ENCODE measurements at regions not wholly inside any gene's neighbourhood (a gene's known extent, or its start where the extent isn't known, plus 50 kb on each side); places are given as distances from the start of the nearest gene placed in this dataset.
"Not testable (repeated sequence)": the region's sequence is repeated elsewhere in the genome, so short reads cannot be mapped to it uniquely, and the experiment has no call there.

GRCh38 chr15:59791755-59792154, 102.6 kb upstream of the BNIP2 start:
- intact Hi-C loops (cut with DNase I) = no loop called here
- TF ChIP-seq CTCF (IDR thresholded peaks at IDR 0.05) = no peak
- TF ChIP-seq POLR2A (IDR thresholded peaks at IDR 0.05) = no peak
- Histone ChIP-seq H3K27ac (no peak overlapping the region), H3K4me3 (replicated peaks in 1 of 3) (no peak overlapping the region), H3K9me3 (no peaks in the 10 kb centered on the region), H3K36me3 (no peaks in the 10 kb centered on the region), H3K4me1 (no peaks in the 10 kb centered on the region), H3K27me3 (no peaks in the 10 kb centered on the region)
- DNase-seq = no peak
- WGBS, 2 donors = 70 to 88% methylated on average over 3 of the region's 3 CpGs

- Histone ChIP-seq H3K27me3 (no peaks in the 10 kb centered on the region), H3K4me3 (replicated peaks in 1 of 3) (no peak overlapping the region), H3K27ac (no peak overlapping the region), H3K9me3 (no peaks in the 10 kb centered on the region), H3K36me3 (no peaks in the 10 kb centered on the region), H3K4me1 (no peaks in the 10 kb centered on the region)
- intact Hi-C loops (cut with DNase I) = no loop called here
- WGBS, 2 donors = 73 to 82% methylated on average over 4 to 5 of the region's 5 CpGs
- DNase-seq = no peak
- no peak for TF ChIP-seq POLR2A (IDR thresholded peaks at IDR 0.05)
- TF ChIP-seq CTCF (IDR thresholded peaks at IDR 0.05) = no peak
Measured at GRCh38 chr15:59791079-59791478, 102.0 kb upstream of the BNIP2 start.

GRCh38 chr15:59786466-59786865, 97.3 kb upstream of the BNIP2 start:
- H3K9me3 ChIP-seq; intact Hi-C loops (cut with DNase I); H3K27ac ChIP-seq; H3K36me3 ChIP-seq; H3K4me1 ChIP-seq; H3K4me3 ChIP-seq (replicated peaks in 1 of 3); H3K27me3 ChIP-seq; DNase-seq: not testable (repeated sequence)
- WGBS, 2 donors = 84 to 96% methylated on average over 3 of the region's 3 CpGs

DNA sequence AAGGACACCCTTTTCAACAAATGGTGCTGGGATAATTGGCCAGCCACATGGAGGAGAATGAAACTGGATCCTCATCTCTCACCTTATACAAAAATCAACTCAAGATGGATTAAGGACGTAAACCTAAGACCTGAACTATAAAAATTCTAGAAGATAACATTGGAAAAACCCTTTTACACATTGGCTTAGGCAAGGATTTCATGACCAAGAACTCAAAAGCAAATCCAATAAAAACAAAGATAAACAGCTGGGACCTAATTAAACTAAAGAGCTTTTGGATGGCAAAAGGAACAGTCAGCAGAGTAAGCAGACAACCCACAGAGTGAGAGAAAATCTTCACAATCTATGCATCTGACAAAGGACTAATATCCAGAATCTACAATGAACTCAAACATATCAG, 96.9 kb upstream of the BNIP2 start:
- DNase-seq; H3K36me3 ChIP-seq; H3K4me3 ChIP-seq (replicated peaks in 1 of 3); H3K27me3 ChIP-seq; H3K4me1 ChIP-seq; intact Hi-C loops (cut with DNase I); H3K27ac ChIP-seq; H3K9me3 ChIP-seq: not testable (repeated sequence)
- WGBS, 2 donors = 76 to 84% methylated on average over 1 of the region's 1 CpG

DNA sequence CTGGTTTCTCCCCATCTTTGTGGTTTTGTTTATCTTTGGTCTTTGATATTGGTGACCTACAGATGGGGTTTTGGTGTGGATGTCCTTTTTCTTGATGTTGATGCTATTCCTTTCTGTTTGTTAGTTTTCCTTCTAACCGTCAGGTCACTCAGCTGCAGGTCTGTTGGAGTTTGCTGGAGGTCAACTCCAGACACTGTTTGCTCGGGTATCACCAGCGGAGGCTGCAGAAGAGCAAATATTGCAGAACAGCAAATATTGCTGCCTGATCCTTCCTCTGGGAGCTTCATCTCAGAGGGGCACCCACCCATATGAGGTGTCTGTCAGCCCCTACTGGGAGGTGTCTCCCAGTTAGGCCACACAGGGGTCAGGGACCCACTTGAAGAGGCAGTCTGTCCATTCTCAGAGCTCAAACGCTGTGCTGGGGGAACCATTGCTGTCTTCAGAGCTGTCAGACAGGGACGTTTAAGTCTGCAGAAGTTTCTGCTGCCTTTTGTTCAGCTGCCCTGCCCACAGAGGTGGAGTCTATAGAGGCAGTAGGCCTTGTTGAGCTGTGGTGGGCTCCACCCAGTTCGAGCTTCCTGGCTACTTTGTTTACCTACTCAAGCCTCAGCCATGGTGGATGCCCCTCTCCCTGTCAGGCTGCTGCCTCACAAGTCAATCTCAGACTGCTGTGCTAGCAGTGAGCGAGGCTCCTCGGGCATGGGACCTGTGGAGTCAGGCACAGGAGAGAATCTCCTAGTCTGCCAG, 94.8 kb upstream of the BNIP2 start:
- H3K27me3 ChIP-seq; H3K9me3 ChIP-seq; DNase-seq; H3K36me3 ChIP-seq; intact Hi-C loops (cut with DNase I); H3K4me3 ChIP-seq (replicated peaks in 1 of 3); H3K27ac ChIP-seq; H3K4me1 ChIP-seq: not testable (repeated sequence)
- 62 to 77% methylated on average over 3 to 8 of the region's 8 CpGs for WGBS, 2 donors

DNA sequence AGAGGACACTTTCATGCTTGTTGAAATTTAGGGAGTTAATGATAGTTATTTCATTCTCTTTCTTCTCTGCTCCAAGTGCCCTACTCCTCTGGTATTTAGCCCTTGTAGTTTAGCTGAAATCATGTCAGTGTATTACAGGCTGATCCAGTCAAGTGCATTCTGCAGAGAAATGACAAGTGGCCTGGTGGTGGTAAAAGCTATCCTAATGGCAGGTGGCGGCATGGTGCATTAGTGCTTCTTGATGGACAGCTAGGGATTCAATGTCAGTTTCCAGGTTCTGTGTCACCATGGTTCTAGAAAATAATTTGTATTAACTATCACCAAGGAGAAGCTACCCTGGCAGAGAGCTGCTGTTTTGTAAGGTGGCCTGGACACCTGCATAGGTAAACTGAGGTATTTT, 90.0 kb upstream of the BNIP2 start:
- no peaks in the 10 kb centered on the region for H3K27me3 ChIP-seq

More for the DNA sequence above, 90.0 kb upstream of the BNIP2 start:
- Histone ChIP-seq H3K36me3 (no peaks in the 10 kb centered on the region), H3K4me1 (no peaks in the 10 kb centered on the region), H3K4me3 (replicated peaks in 1 of 3) (no peak overlapping the region), H3K9me3 (no peaks in the 10 kb centered on the region), H3K27ac (no peak overlapping the region)
- TF ChIP-seq CTCF (IDR thresholded peaks at IDR 0.05) (no peak), POLR2A (IDR thresholded peaks at IDR 0.05) (no peak)
- intact Hi-C loops (cut with DNase I) = no loop called here
- no peak for DNase-seq
- 88 to 100% methylated on average over 1 of the region's 1 CpG for WGBS, 2 donors
